GM18868 (cell line): ENCODE measurements at regions not wholly inside any gene's neighbourhood (a gene's known extent, or its start where the extent isn't known, plus 50 kb on each side); places are given as distances from the start of the nearest gene placed in this dataset.

ENCODE experiments used
- ATAC-seq: cut with Tn5 transposase; IDR thresholded peaks from one replicate; pipeline ENCODE4 v1.9.1; 2021; ENCODE audit warnings: mild to moderate bottlenecking, moderate library complexity; ENCODE audit not compliant: unreplicated experiment

- ATAC-seq, result no peak
Measured at GRCh38 chr9:130780865-130781504, 54.1 kb upstream of the ABL1 start.

- no peak for ATAC-seq
Measured at GRCh38 chr9:130781569-130781968, 53.5 kb upstream of the ABL1 start.

GRCh38 chr9:130782886-130783530 lies 52.0 kb upstream of the ABL1 start:
- ATAC-seq, result no peak

- no peak for ATAC-seq
Measured at GRCh38 chr9:130785053-130785452, 50.0 kb upstream of the ABL1 start.
